GM12878 (cell line): ENCODE measurements at regions not wholly inside any gene's neighbourhood (a gene's known extent, or its start where the extent isn't known, plus 50 kb on each side); places are given as distances from the start of the nearest gene placed in this dataset.

ENCODE experiments used
- ATAC-seq: fragments of 200-7000 bp; cut with Tn5 transposase; 3 replicates; pipeline ENCODE4 v1.9.1; 2020; ENCODE audit warnings: mild to moderate bottlenecking, moderate library complexity
- BruUV-seq: library from RNA; stranded (reverse); fragments of 400-500 nt; replicated peaks from 2 replicates; lab custom pipeline; 2021; lab: Mats Ljungman, UMichigan
- CTCF ChIA-PET: fragments of 300-600 bp; sonication (Branson Sonifier 250); formaldehyde crosslinking; extraction: SDS; loops from one replicate; lab custom pipeline; 2021; ENCODE audit warnings: inconsistent platforms; lab: Yijun Ruan, JAX
- POLR2A ChIA-PET: fragments of 350-600 bp; formaldehyde crosslinking; extraction: SDS; loops from one replicate; lab custom pipeline; 2021; ENCODE audit warnings: inconsistent platforms; lab: Charles Lee
- RAD21 ChIA-PET: fragments of 300-600 bp; sonication (Branson Sonifier 250); formaldehyde crosslinking; loops from one replicate; lab custom pipeline; 2023; ENCODE audit warnings: antibody characterized with exemption; ENCODE audit not compliant: unreplicated experiment; lab: Charles Lee
- SMC1A ChIA-PET: fragments of 300-600 bp; sonication (Branson Sonifier 250); formaldehyde crosslinking; loops from one replicate; lab custom pipeline; 2023; ENCODE audit not compliant: unreplicated experiment, uncharacterized antibody; lab: Charles Lee
- DNase-seq: peaks from one replicate; pipeline ENCODE4 v3.0.0-alpha.2; 2011; ENCODE audit warnings: low read depth, low spot score
- FAIRE-seq: peaks from 3 replicates; lab custom pipeline; 2011; peaks lifted over from hg19 to GRCh38; lab: Jason Lieb, UNC
- H2AFZ ChIP-seq: 2 replicates; pipeline ENCODE4 v1.6.0; 2011; ENCODE audit warnings: low read depth, low read length, control low read depth; ENCODE audit not compliant: control insufficient read depth
- H3K27ac ChIP-seq: 2 replicates; pipeline ENCODE4 v1.5.1; 2011; ENCODE audit warnings: control low read depth; ENCODE audit not compliant: control insufficient read depth, insufficient read depth
- H3K27me3 ChIP-seq, 2 experiments: replicated peaks in 1 of 2; 2 replicates each; pipeline versions ENCODE4 v1.6.0 to v1.6.1; 2011; ENCODE audit warnings: low read length in 1 of 2; ENCODE audit not compliant: control insufficient read depth in 2 of 2, insufficient read depth in 2 of 2
- H3K36me3 ChIP-seq, 2 experiments: 2 replicates each; pipeline ENCODE4 v1.5.1; 2011; ENCODE audit warnings: low read length in 1 of 2; ENCODE audit not compliant: control insufficient read depth in 2 of 2, insufficient read depth in 2 of 2
- H3K4me1 ChIP-seq: 2 replicates; pipeline ENCODE4 v1.6.1; 2011; ENCODE audit warnings: mild to moderate bottlenecking, low read length, moderate library complexity, mixed read lengths; ENCODE audit not compliant: control insufficient read depth, insufficient read depth
- H3K4me2 ChIP-seq: 2 replicates; pipeline ENCODE4 v1.6.0; 2011; ENCODE audit warnings: control low read depth; ENCODE audit not compliant: control insufficient read depth, insufficient read depth
- H3K4me3 ChIP-seq: fragments of 200-600 bp; sonication (generic); 2 replicates; pipeline ENCODE4 v1.5.1; 2016
- H3K79me2 ChIP-seq: 2 replicates; pipeline ENCODE4 v1.6.0; 2011; ENCODE audit warnings: low read length; ENCODE audit not compliant: control insufficient read depth, insufficient read depth
- H3K9ac ChIP-seq: 2 replicates; pipeline ENCODE4 v1.8.0; 2011; ENCODE audit warnings: low read length, control low read depth, mixed read lengths; ENCODE audit not compliant: control insufficient read depth, insufficient read depth
- H3K9me3 ChIP-seq: replicated peaks from 3 replicates; pipeline ENCODE4 v1.5.1; 2011; ENCODE audit warnings: mild to moderate bottlenecking, low read length; ENCODE audit not compliant: control insufficient read depth, insufficient read depth
- H4K20me1 ChIP-seq: 2 replicates; pipeline ENCODE4 v1.6.0; 2011; ENCODE audit not compliant: control insufficient read depth, insufficient read depth
- ATF7 ChIP-seq: fragments of 450-650 bp; IDR thresholded peaks from 2 replicates; pipeline ENCODE4 v1.6.1; 2016; ENCODE audit warnings: low read depth, mild to moderate bottlenecking
- ETV6 ChIP-seq, 2 experiments: fragments of 450-650 bp in 1 of 2; IDR thresholded peaks in 1 of 2; conservative IDR thresholded peaks in 1 of 2; 2 replicates each; pipeline ENCODE4 v1.6.1; 2014; ENCODE audit warnings: antibody characterized with exemption in 1 of 2, borderline replicate concordance in 1 of 2, low read depth in 1 of 2, mild to moderate bottlenecking in 1 of 2, moderate library complexity in 1 of 2
- HDAC6 ChIP-seq: fragments of 200-600 bp; sonication (generic); IDR thresholded peaks from one replicate; pipeline ENCODE4 v1.8.0; 2017; ENCODE audit warnings: antibody characterized with exemption; ENCODE audit not compliant: unreplicated experiment
- IKZF2 ChIP-seq, 2 experiments: fragments of 450-650 bp; IDR thresholded peaks; 2 replicates each; pipeline ENCODE4 v1.6.1; 2017; ENCODE audit warnings: mild to moderate bottlenecking in 2 of 2, moderate library complexity in 2 of 2
- MTA2 ChIP-seq: fragments of 450-650 bp; IDR thresholded peaks from 2 replicates; pipeline ENCODE4 v1.6.1; 2016; ENCODE audit warnings: low read depth, mild to moderate bottlenecking, moderate library complexity
- MYB ChIP-seq: fragments of 150-350 bp; IDR thresholded peaks from 2 replicates; pipeline ENCODE4 v1.6.1; 2014; ENCODE audit warnings: mild to moderate bottlenecking, low read depth, low read length, borderline replicate concordance
- RFX5 ChIP-seq: IDR thresholded peaks from 2 replicates; pipeline ENCODE4 v1.6.1; 2011; ENCODE audit warnings: low read depth, low read length, improper control_type of control experiment
- SMARCA5 ChIP-seq: fragments of 450-650 bp; IDR thresholded peaks from 2 replicates; pipeline ENCODE4 v1.6.1; 2017; ENCODE audit warnings: mild to moderate bottlenecking
- SREBF2 ChIP-seq: IDR thresholded peaks from 2 replicates; pipeline ENCODE4 v1.6.1; 2012; ENCODE audit warnings: mild to moderate bottlenecking, low read length
- YBX1 ChIP-seq: fragments of 450-650 bp; IDR thresholded peaks from 2 replicates; pipeline ENCODE4 v1.6.1; 2016; ENCODE audit warnings: antibody characterized with exemption
- ZBTB33 ChIP-seq: fragments of 450-650 bp; IDR thresholded peaks from 2 replicates; pipeline ENCODE4 v1.6.1; 2017; ENCODE audit warnings: mild to moderate bottlenecking
- ZNF274 ChIP-seq: IDR thresholded peaks from one replicate; pipeline ENCODE4 v1.8.0; 2011; ENCODE audit not compliant: insufficient read length, insufficient read depth
- ZNF592 ChIP-seq: fragments of 450-650 bp; IDR thresholded peaks from 2 replicates; pipeline ENCODE4 v1.6.1; 2017; ENCODE audit warnings: mild to moderate bottlenecking, moderate library complexity
- WGBS: methylation state at CpG from one replicate; pipeline ENCODE4 v1.1.6; 2016; ENCODE audit warnings: low lambda C conversion rate; ENCODE audit not compliant: insufficient replicate concordance, insufficient coverage; ENCODE audit errors: missing lambda C conversion rate; 5-methylcytosine and 5-hydroxymethylcytosine counted together
- in situ Hi-C: fragments of 300-500 bp; cut with MboI; formaldehyde crosslinking; loops from 9 replicates; pipeline ENCODE4 v1.14.3; 2018; ENCODE audit warnings: mixed read lengths
- intact Hi-C: fragments of 100-400 bp; cut with micrococcal nuclease; formaldehyde crosslinking; loops from one replicate; pipeline ENCODE4 v1.14.2; 2022; ENCODE audit not compliant: unreplicated experiment

GRCh38 chr6:113674075-113674474, 183.1 kb upstream of the MARCKS start:
- ChIA-PET RAD21 (no interaction called here), CTCF (interaction anchor here (0.7 to 1.4 kb wide), 2 partner anchors 11 to 78 kb away, joined by 3 read pairs; no protein-coding TSS in a partner anchor), POLR2A (no interaction called here), SMC1A (interaction anchor here (0.9 to 5.8 kb wide), 6 partner anchors 13 to 48 kb away, joined by 3 to 55 read pairs (median 4); no protein-coding TSS in a partner anchor)
- no peak for FAIRE-seq
- WGBS, result 99% methylated on average over 4 of the region's 4 CpGs
- TF ChIP-seq MTA2 (no peak), YBX1 (no peak), ATF7 (no peak), ZBTB33 (no peak), ZNF274 (no peak), HDAC6 (no peak), ETV6 (conservative IDR thresholded peaks at IDR 0.05 in 1 of 2, IDR thresholded peaks at IDR 0.05 in 1 of 2; ENCODE audit: borderline replicate concordance in 1 of 2, low read depth in 1 of 2) (no peak), IKZF2 (IDR thresholded peaks at IDR 0.05) (no peak), ZNF592 (no peak), MYB (no peak), SMARCA5 (no peak), RFX5 (no peak), SREBF2 (no peak)
- Histone ChIP-seq H4K20me1 (no peaks in the 10 kb centered on the region), H3K36me3 (no peaks in the 10 kb centered on the region), H2AFZ (no peak overlapping the region), H3K27me3 (no peaks in the 10 kb centered on the region), H3K4me2 (no peak overlapping the region), H3K27ac (no peak overlapping the region), H3K9ac (no peak overlapping the region), H3K4me1 (peaks cover 21% of the 10 kb centered on the region), H3K4me3 (no peak overlapping the region), H3K79me2 (no peaks in the 10 kb centered on the region), H3K9me3 (no peaks in the 10 kb centered on the region)
- ATAC-seq, result no peak
- intact Hi-C loops (no loop called here), in situ Hi-C loops (no loop called here)
- BruUV-seq, result no TSS peak
- DNase-seq, result no peak
